ENCODE measurements at regions not wholly inside any gene's neighbourhood (a gene's known extent, or its start where the extent isn't known, plus 50 kb on each side); places are given as distances from the start of the nearest gene placed in this dataset.

- TF ChIP-seq RELB (IDR thresholded peaks at IDR 0.05; ENCODE audit: low read depth) (no peak), SMAD5 (IDR thresholded peaks at IDR 0.05; ENCODE audit: low read depth) (no peak), RUNX3 (IDR thresholded peaks at IDR 0.05; ENCODE audit: low read length) (no peak), NFXL1 (IDR thresholded peaks at IDR 0.05; ENCODE audit: borderline replicate concordance) (no peak), ZBTB11 (CRISPR knock-in tag; IDR thresholded peaks at IDR 0.05) (no peak), RFX5 (IDR thresholded peaks at IDR 0.05; ENCODE audit: low read depth, low read length) (0 out of 2 replicates have a peak, but pooled peaks have one; percentile 10), NBN (IDR thresholded peaks at IDR 0.05) (no peak; the same call in 1 of the 2 replicates), TCF3 (IDR thresholded peaks at IDR 0.05; ENCODE audit: borderline replicate concordance, insufficient read depth, low read depth, low read length) (no peak), BRCA1 (IDR thresholded peaks at IDR 0.05; ENCODE audit: low read depth, low read length) (no peak), SIN3A (IDR thresholded peaks at IDR 0.05; ENCODE audit: low read depth, low read length) (no peak), EGR1 (IDR thresholded peaks at IDR 0.05; ENCODE audit: borderline replicate concordance in 1 of 2, low read depth in 2 of 2, low read length in 2 of 2) (no peak), POLR2AphosphoS2 (IDR thresholded peaks at IDR 0.05; ENCODE audit: low read depth, low read length) (no peak), CREB1 (IDR thresholded peaks at IDR 0.05; ENCODE audit: low read depth) (0 out of 2 replicates have a peak, but pooled peaks have one; percentile 4), MXI1 (IDR thresholded peaks at IDR 0.05; ENCODE audit: low read depth, low read length) (no peak), POLR2A (IDR thresholded peaks at IDR 0.05; ENCODE audit: low read depth, low read length) (no peak), SREBF1 (IDR thresholded peaks at IDR 0.05; ENCODE audit: low read length) (no peak), EZH2 (IDR thresholded peaks at IDR 0.05; ENCODE audit: borderline replicate concordance, control insufficient read depth, low read depth, low read length) (no peak), JUND (IDR thresholded peaks at IDR 0.05; ENCODE audit: low read depth, low read length) (no peak)
- TF ChIP-seq, protein P1, sequence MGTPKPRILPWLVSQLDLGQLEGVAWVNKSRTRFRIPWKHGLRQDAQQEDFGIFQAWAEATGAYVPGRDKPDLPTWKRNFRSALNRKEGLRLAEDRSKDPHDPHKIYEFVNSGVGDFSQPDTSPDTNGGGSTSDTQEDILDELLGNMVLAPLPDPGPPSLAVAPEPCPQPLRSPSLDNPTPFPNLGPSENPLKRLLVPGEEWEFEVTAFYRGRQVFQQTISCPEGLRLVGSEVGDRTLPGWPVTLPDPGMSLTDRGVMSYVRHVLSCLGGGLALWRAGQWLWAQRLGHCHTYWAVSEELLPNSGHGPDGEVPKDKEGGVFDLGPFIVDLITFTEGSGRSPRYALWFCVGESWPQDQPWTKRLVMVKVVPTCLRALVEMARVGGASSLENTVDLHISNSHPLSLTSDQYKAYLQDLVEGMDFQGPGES (IDR thresholded peaks at IDR 0.05): no peak
- TF ChIP-seq, protein P2, sequence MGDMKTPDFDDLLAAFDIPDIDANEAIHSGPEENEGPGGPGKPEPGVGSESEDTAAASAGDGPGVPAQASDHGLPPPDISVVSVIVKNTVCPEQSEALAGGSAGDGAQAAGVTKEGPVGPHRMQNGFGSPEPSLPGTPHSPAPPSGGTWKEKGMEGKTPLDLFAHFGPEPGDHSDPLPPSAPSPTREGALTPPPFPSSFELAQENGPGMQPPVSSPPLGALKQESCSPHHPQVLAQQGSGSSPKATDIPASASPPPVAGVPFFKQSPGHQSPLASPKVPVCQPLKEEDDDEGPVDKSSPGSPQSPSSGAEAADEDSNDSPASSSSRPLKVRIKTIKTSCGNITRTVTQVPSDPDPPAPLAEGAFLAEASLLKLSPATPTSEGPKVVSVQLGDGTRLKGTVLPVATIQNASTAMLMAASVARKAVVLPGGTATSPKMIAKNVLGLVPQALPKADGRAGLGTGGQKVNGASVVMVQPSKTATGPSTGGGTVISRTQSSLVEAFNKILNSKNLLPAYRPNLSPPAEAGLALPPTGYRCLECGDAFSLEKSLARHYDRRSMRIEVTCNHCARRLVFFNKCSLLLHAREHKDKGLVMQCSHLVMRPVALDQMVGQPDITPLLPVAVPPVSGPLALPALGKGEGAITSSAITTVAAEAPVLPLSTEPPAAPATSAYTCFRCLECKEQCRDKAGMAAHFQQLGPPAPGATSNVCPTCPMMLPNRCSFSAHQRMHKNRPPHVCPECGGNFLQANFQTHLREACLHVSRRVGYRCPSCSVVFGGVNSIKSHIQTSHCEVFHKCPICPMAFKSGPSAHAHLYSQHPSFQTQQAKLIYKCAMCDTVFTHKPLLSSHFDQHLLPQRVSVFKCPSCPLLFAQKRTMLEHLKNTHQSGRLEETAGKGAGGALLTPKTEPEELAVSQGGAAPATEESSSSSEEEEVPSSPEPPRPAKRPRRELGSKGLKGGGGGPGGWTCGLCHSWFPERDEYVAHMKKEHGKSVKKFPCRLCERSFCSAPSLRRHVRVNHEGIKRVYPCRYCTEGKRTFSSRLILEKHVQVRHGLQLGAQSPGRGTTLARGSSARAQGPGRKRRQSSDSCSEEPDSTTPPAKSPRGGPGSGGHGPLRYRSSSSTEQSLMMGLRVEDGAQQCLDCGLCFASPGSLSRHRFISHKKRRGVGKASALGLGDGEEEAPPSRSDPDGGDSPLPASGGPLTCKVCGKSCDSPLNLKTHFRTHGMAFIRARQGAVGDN (IDR thresholded peaks at IDR 0.05): no peak
Measured at GRCh38 chr4:57163530-57164459, 53.6 kb upstream of the IGFBP7 start (continued).

Data from GM12878 (cell line).